NCI-H748 (cell line): ENCODE measurements at regions not wholly inside any gene's neighbourhood (a gene's known extent, or its start where the extent isn't known, plus 50 kb on each side); places are given as distances from the start of the nearest gene placed in this dataset.
"Not testable (repeated sequence)": the region's sequence is repeated elsewhere in the genome, so short reads cannot be mapped to it uniquely, and the experiment has no call there.

ENCODE experiments used
- DNase-seq: peaks from one replicate; lab custom pipeline; 2025; ENCODE audit not compliant: unreplicated experiment; lab: John Stamatoyannopoulos, UW

DNA sequence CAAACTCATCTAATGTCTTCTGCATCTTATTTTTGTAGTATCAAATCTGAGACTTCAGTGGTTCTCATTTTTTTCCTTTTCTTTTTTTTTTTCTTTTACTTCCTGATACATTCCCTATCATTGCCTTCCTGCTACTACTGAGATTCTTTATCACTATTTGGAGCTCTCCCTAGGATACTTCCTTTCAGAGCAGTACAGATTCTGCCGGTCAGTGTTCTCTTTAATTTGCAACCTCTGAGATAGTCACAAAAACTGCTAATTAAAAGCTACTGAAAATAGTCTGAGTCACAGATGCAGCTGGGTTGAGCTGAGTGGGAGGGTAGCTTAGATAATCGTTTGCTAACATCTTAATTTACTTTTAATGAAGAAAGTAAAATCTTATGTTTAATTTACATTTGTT lies 1279.7 kb downstream of the ARAP2 start:
- DNase-seq, result no peak

GRCh38 chr4:34972189-34972588 lies 1272.1 kb downstream of the ARAP2 start:
- DNase-seq, result peak; percentile 44

- no peak for DNase-seq
Measured at GRCh38 chr4:34973650-34974312, 1270.5 kb downstream of the ARAP2 start.

- no peak for DNase-seq
Measured at GRCh38 chr4:34974313-34974680, 1270.0 kb downstream of the ARAP2 start.

DNA sequence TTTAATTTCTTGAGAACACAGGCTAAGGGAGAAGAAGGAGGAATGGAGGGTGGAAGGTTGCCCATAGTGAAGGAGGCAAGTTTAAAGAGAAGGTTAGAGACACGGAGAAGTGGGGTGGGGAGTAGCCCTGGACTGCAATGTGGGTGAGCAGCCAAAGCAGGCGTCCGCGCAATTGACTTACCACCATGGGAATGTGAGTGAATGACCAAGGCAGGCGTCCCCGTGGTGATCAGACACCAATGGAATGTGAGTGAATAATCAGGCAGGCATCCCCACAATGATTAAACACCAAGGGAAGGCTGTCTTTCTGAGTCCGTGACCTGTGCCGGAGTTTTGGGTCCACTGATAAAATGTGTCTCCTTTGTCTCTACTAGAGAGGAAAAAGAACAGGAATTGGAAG lies 1223.1 kb downstream of the ARAP2 start:
- not testable (repeated sequence) for DNase-seq

- DNase-seq, result no peak
Measured at GRCh38 chr4:35025152-35025834, 1219.0 kb downstream of the ARAP2 start.

DNA sequence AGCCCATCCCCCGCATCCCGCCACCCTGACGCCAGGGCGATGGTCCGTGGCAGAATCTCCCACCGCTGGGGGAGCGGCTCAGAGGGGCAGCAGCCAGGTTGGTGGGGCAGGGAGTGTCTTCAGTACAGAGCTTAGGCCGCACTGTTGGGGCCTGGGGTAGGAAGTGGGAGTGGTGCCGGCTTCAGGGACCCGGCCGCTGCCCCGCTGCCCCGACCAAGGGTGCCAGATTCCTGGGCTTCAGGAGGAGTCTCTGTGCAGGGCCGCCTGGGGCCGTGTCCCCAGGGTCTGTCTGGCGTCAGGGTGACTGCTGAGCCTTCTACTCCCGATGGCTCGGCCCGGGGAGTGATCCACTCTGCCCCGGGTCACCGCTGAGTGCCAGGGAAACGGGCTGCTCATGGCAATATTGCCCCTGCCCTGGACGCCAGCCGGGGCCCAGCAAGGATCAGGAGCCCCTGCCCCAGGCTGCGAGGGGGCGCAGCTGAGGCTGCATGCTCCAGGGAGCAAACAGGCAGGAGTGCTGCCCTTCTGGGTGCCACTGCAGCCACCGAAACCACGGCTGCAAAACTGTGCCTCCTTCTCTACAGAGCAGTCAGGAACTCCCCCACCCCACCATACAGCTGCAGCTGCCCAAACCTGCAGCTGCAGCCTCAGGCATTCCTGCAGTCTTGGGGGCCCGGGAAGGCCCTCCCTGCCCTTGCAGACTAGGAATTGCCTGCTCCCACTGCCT lies 1206.1 kb downstream of the ARAP2 start:
- DNase-seq, result no peak

- DNase-seq, result no peak
Measured at GRCh38 chr4:35038845-35039244, 1205.5 kb downstream of the ARAP2 start.

GRCh38 chr4:35052546-35052945 lies 1191.8 kb downstream of the ARAP2 start:
- DNase-seq, result no peak

DNA sequence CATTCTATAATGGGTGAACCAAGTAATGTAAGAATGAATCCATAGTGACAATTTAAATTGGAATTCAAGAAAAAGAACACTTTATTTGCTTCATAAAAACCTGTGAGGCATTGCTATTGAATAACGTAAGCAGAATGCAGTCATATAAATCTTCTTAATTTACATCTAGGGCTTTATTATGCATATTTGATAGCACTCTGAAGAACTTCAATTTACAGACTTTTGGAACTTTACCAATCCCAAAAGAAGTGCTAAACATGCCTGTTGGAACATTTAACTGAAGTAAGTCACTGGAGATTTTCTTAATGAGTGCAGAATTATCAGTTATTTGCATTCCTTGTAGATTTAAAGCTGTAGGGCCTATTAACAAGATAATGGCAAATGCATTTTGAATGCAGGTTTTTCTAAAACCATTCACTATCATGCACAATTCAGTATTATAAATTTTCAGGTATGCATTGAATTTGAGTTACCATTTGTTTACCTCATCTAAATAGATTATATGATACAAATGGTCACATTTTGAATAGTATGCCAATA lies 1181.2 kb downstream of the ARAP2 start:
- no peak for DNase-seq

- DNase-seq, result no peak
Measured at GRCh38 chr4:35066406-35066805, 1177.9 kb downstream of the ARAP2 start.

- no peak for DNase-seq
Measured at GRCh38 chr4:35080799-35081198, 1163.5 kb downstream of the ARAP2 start.

DNA sequence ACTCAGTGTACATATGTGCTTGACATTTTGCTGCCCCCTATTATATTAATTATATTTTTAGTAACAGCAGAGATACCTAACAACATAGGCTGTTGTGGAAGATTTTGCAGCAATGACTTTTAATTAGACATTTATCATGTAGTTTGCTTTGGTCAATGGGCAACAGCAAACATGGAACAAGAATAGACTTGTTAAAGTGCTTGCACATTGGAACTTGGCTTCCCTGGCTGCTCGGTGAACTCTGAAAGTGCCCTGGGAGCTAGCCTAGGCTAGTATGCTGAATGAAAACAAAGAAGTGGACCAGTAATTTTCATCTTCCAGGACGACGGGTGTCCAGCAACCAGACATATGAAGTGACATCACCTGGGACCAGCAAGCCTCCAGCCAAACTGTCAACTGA lies 1157.1 kb downstream of the ARAP2 start:
- peak; percentile 94 for DNase-seq

DNA sequence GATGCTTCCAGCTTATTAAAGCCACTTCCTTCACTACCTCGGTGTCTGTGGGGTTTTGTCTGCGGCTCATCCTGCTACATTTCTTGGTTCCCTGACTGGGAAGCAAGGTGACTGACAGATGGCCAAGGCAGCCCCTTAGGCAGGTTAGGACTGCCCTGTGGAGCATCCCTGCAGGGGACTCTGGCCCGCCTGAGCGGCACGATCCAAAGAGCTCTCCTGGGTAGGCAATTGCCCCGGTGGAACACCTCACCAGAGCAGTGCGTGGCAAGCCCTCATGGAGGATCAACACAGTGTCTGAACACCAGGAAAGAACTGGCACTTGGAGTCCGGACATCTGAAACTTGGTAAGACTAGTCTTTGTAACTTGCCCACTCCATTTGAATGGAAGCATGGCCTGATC lies 1143.4 kb downstream of the ARAP2 start:
- no peak for DNase-seq

DNA sequence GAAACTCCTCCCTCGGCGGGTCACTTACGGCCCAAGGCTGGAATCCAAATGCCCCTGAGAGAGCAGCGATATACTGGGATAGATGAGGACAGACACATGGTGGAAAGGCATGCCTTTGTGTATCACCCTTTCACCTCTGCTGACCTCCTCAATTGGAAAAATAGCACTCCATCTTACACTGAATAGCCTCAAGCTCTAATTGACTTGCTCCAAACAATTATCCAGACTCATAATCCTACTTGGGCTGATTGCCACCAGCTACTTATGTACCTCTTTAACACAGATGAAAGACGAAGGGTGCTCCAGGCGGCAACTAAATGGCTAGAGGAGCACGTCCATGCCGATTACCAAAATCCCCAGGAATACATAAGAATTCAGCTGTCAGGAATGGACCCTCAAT lies 1142.2 kb downstream of the ARAP2 start:
- DNase-seq, result no peak

DNA sequence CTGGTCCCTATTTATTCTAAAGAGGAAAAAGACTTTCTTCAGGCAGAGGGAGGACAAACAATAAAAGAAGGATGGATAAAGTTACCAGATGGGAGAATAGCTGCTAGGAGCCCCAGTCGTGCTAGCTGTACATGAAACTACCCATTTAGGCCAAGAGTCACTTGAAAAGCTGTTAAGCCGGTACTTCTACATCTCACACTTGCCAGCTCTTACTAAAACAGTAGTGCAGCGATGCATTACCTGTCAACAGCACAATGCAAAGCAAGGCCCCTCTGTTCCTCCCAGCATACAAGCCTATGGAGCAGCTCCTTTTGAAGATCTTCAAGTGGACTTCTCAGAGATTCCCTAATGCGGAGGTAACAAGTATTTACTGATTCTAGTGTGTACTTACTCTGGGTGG lies 1138.8 kb downstream of the ARAP2 start:
- DNase-seq, result peak; percentile 86

GRCh38 chr4:35106091-35106734 lies 1138.1 kb downstream of the ARAP2 start:
- no peak for DNase-seq

- DNase-seq, result no peak
Measured at GRCh38 chr4:35124106-35124505, 1120.2 kb downstream of the ARAP2 start.

DNA sequence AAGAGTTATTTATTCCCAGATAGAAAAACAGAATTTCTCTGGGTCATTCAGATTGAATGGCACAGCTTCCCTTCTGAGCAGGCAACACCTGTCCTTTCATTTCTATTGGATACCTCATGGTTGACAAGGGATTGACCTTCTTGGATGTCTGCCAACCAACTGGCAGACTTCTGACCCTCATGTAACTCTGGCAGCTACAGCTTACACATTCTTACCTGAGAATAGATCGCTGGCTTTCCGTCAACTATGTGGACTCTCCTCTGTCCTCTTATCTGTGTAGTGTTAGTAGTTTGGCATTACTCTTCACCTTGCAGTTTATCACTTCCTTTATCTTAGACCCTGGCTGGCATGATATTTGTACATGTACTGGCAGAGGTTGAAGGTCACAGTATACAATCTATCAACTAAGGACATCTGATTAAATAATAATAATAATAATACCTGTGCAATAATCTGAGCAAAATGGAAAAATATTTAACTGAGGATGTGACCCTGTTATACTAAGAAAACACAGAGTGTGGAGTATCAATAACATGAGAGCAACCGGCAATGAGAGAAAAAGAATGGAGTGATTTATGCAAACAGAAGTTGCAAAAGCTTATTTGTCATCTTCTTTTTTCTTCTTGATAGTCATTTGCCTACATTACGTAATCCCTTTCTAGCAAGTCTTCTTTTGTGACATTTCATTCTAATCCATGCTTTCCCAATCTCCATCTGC lies 1118.2 kb downstream of the ARAP2 start:
- DNase-seq, result peak; percentile 92

GRCh38 chr4:35138449-35138848 lies 1105.9 kb downstream of the ARAP2 start:
- no peak for DNase-seq

DNA sequence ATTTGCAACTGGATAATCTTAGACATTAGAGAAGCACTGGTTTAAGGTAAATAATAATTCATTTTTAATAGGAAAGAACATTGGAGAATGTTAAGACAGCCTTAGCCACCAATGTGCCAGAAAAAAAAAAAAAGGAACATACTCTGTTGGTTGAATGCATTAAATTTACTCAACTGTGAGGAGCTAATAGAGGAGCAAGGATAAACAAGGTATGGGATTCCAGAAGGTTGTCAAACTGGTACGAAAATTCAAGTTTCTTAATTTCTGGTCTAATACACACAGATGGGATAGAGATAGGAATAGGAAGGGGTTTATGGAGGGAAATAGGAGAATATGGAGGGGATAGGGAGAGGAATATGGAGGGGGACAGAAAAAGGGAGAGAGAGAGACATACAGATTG lies 1096.6 kb downstream of the ARAP2 start:
- DNase-seq, result no peak
